ENCODE measurements at regions not wholly inside any gene's neighbourhood (a gene's known extent, or its start where the extent isn't known, plus 50 kb on each side); places are given as distances from the start of the nearest gene placed in this dataset.
"Not testable (repeated sequence)": the region's sequence is repeated elsewhere in the genome, so short reads cannot be mapped to it uniquely, and the experiment has no call there.

DNA sequence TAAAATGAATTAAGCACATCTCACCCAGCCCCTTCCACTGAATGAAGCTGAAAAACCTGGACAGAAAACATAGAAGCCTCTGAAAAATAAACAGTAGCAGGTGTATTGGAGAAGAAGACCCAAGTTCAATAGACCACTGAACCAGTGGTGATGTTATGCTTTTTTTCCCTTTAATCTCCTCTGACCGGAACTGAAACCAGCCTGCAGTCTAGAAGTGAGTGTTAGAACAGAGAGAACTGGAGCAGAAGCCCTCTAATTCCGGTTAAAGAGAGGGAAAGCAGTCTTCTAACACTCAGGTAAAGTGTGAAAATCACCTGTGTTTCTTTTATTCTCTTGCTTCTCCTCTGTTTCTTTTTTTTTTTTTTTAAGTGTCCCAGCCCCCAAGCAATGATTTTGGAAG lies 83.5 kb upstream of the CCL21 start:
- DNase-seq (ENCODE audit: low spot score), result no peak

DNA sequence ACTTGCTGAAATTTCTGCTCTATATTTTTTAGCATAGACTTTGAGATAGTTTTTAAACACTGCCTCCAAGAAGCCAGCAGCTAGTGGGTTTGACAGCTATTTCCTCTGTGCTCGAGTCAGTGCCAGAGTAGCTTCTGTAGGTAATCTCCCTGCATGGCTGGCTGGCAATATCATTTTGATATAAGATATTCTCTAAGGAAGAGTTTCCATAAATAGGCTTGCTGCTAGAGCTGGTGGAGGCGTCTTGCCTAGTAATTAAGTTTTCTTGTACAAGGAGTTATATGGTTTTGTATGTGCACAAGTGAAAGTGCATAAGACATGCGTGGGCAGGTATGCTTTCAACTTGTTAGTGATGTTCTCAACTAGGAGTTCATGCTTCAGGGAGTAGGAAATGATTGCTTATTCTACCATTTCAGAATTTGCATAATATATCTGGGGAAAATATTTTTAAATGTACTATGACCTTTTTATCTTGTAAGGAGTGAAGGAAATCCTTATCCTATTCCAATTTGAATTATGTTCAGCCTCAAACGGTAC lies 74.1 kb upstream of the CCL21 start:
- DNase-seq (ENCODE audit: low spot score), result no peak

GRCh38 chr9:34782372-34782771 lies 72.4 kb upstream of the CCL21 start:
- DNase-seq (ENCODE audit: low spot score), result no peak

GRCh38 chr9:34777666-34778065 lies 67.7 kb upstream of the CCL21 start:
- no peak for DNase-seq (ENCODE audit: low spot score)

DNA sequence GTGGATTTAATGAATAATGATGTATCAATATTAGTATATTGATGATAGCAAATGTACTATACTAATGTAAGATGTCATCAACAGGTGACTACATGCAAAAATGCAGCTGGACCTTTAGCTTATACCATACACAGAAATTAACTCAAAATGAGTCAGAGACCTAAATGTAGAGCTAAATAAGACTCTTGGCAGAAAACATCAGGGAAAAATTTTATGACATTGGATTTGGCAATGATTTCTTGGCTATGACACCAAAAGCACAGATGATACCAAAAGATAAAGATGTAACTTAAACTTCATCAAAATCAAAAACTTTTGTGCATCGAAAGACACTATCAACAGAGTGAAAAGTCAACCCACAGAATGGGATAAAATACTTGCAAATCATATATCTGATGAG lies 64.0 kb upstream of the CCL21 start:
- DNase-seq (ENCODE audit: low spot score), result no peak

DNA sequence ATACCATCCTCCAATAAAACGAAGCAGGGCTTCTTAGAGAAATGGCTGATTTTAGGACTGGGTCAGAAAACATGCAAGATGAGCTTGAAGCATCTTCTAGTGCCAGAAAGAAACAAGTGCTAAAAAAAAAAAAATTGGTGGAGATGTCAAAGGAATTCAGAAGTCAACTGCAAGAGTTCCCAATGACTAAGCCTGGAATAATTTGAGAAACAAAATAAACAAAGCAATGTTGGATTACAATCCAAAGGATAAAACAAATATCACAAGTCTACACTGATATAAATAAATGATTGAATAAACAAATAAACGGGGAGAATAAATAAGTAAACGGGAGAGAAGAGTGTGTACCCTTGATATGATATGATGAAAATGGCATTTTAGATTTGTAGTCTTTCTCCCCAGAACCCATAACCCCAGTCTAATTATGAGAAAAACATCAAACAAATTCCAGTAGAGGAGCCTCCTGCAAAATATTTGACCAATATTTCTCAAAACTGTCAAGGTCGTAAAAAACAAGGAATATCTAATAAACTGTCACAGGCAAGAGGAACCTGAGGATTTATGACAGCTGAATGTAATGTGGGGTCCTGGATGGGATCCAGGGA lies 63.5 kb upstream of the CCL21 start:
- no peak for DNase-seq (ENCODE audit: low spot score)

GRCh38 chr9:34771007-34771406 lies 61.1 kb upstream of the CCL21 start:
- peak; percentile 50 for DNase-seq (ENCODE audit: low spot score)

DNA sequence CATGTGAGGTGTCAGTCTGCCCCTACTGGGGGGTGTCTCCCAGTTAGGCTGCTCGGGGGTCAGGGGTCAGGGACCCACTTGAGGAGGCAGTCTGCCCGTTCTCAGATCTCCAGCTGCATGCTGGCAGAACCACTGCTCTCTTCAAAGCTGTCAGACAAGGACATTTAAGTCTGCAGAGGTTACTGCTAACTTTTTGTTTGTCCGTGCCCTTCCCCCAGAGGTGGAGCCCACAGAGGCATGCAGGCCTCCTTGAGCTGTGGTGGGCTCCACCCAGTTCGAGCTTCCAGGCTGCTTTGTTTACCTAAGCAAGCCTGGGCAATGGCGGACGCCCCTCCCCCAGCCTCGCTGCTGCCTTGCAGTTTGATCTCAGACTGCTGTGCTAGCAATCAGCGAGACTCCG lies 57.2 kb upstream of the CCL21 start:
- DNase-seq (ENCODE audit: low spot score), result not testable (repeated sequence)

DNA sequence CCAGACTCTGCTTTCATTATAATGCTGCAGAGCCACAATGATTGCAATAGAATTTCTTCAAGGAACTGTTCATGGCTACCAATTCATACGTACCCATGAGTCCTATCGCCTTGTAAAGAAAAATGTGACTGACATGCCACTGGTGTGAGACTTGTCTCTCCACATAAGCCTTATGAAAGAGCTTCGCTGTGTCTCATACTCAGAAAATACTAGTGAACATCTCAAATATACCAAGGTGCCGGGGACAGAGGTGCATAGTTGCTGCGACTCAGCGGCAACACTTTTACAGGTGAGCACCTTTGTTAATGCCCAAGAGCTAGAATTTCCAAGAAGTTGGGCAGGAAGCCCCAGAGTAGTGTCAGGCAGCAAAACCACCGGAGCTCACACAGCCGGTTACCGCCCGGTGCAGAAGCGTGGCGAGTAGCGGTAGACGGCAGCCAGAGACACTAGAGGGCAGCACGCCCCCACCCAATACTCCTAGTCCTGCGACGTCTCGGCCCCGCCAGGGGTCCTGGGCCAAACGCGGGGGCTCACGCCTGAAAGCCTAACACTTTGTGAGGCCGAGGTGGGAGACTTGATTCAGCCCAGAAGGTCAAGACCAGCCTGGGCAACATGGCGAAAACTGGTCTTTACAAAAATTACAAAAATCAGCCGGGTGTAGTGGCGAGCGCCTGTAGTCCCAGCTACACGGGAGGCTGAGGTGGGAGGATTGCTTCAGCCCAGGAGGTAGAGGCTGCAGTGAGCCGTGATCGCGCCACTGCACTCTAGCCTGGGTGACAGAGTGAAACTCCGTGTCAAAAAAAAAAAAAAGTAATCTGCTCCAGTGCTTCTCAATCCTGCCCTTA lies 50.5 kb upstream of the CCL21 start:
- DNase-seq (ENCODE audit: low spot score), result peak; percentile 27
